ENCODE measurements at regions not wholly inside any gene's neighbourhood (a gene's known extent, or its start where the extent isn't known, plus 50 kb on each side); places are given as distances from the start of the nearest gene placed in this dataset.
"Not testable (repeated sequence)": the region's sequence is repeated elsewhere in the genome, so short reads cannot be mapped to it uniquely, and the experiment has no call there.

- not testable (repeated sequence) for H4K12ac ChIP-seq (ENCODE audit: low read depth, low read length); H2BK12ac ChIP-seq (ENCODE audit: low read length); H2AK5ac ChIP-seq (ENCODE audit: low read length); H2BK120ac ChIP-seq (ENCODE audit: insufficient read depth, low read length, poor library complexity); H3K79me2 ChIP-seq (ENCODE audit: control insufficient read depth, insufficient read depth, low read length, poor library complexity); H3K27me3 ChIP-seq (ENCODE audit: insufficient read depth, low read length); H2AFZ ChIP-seq (ENCODE audit: insufficient read depth, low read length, poor library complexity); H4K8ac ChIP-seq (ENCODE audit: low read depth, low read length); H3K79me1 ChIP-seq (ENCODE audit: low read length); H3K9ac ChIP-seq (ENCODE audit: low read length); H3K23ac ChIP-seq (ENCODE audit: low read length); H2BK5ac ChIP-seq (ENCODE audit: low read depth, low read length, poor library complexity); H3K14ac ChIP-seq (ENCODE audit: low read length); H3K4me3 ChIP-seq (ENCODE audit: low read depth, low read length); H3K4me1 ChIP-seq (ENCODE audit: control insufficient read depth in 1 of 2, insufficient read depth in 2 of 2, low read length in 2 of 2); H3K4me2 ChIP-seq (ENCODE audit: low read length); H4K91ac ChIP-seq (ENCODE audit: low read depth, low read length); DNase-seq; H3K27ac ChIP-seq (ENCODE audit: low read depth, low read length); H3K4ac ChIP-seq (ENCODE audit: low read depth, low read length); H3K36me3 ChIP-seq (ENCODE audit: control insufficient read depth in 1 of 2, insufficient read depth in 2 of 2, low read length in 2 of 2); H3K18ac ChIP-seq (ENCODE audit: low read length); H3K9me3 ChIP-seq (ENCODE audit: insufficient read depth, low read depth, low read length)
Observed at GRCh38 chr10:22828712-22829111, 99.1 kb upstream of the ARMC3 start.

- Histone ChIP-seq H3K27ac (ENCODE audit: low read depth, low read length) (no peak overlapping the region), H4K12ac (ENCODE audit: low read depth, low read length) (no peak overlapping the region), H2AFZ (ENCODE audit: insufficient read depth, low read length, poor library complexity) (no peak overlapping the region), H3K79me2 (ENCODE audit: control insufficient read depth, insufficient read depth, low read length, poor library complexity) (no peaks in the 10 kb centered on the region), H3K27me3 (ENCODE audit: insufficient read depth, low read length) (no peaks in the 10 kb centered on the region), H3K23ac (ENCODE audit: low read length) (no peak overlapping the region), H2AK5ac (ENCODE audit: low read length) (no peak overlapping the region), H3K14ac (ENCODE audit: low read length) (no peak overlapping the region), H3K4me3 (ENCODE audit: low read depth, low read length) (no peak overlapping the region), H3K4me2 (ENCODE audit: low read length) (peak overlapping the region; percentile 2), H3K79me1 (ENCODE audit: low read length) (no peaks in the 10 kb centered on the region), H3K4me1 (ENCODE audit: control insufficient read depth in 1 of 2, insufficient read depth in 2 of 2, low read length in 2 of 2) (peaks cover 0 to 5% of the 10 kb centered on the region in 2 experiments), H2BK5ac (ENCODE audit: low read depth, low read length, poor library complexity) (no peak overlapping the region), H3K36me3 (ENCODE audit: control insufficient read depth in 1 of 2, insufficient read depth in 2 of 2, low read length in 2 of 2) (no peaks in the 10 kb centered on the region), H4K91ac (ENCODE audit: low read depth, low read length) (no peak overlapping the region), H2BK120ac (ENCODE audit: insufficient read depth, low read length, poor library complexity) (no peak overlapping the region), H3K4ac (ENCODE audit: low read depth, low read length) (no peak overlapping the region), H3K9me3 (ENCODE audit: insufficient read depth, low read depth, low read length) (no peaks in the 10 kb centered on the region), H4K8ac (ENCODE audit: low read depth, low read length) (no peak overlapping the region), H2BK12ac (ENCODE audit: low read length) (no peak overlapping the region), H3K9ac (ENCODE audit: low read length) (no peak overlapping the region), H3K18ac (ENCODE audit: low read length) (no peak overlapping the region)
- WGBS (ENCODE audit: extremely low coverage, insufficient coverage, insufficient read length) = no CpG with 5 or more reads among the region's 6 CpGs
- DNase-seq = no peak
Observed at GRCh38 chr10:22825841-22826240, 102.0 kb upstream of the ARMC3 start.

GRCh38 chr10:22824984-22825383 lies 102.9 kb upstream of the ARMC3 start:
- H3K79me2 ChIP-seq (ENCODE audit: control insufficient read depth, insufficient read depth, low read length, poor library complexity) = no peaks in the 10 kb centered on the region
- H2BK12ac ChIP-seq (ENCODE audit: low read length) = no peak overlapping the region
- H4K91ac ChIP-seq (ENCODE audit: low read depth, low read length) = no peak overlapping the region
- no peaks in the 10 kb centered on the region for H3K79me1 ChIP-seq (ENCODE audit: low read length)
- no peak overlapping the region for H3K23ac ChIP-seq (ENCODE audit: low read length)
- DNase-seq = no peak
- H3K27ac ChIP-seq (ENCODE audit: low read depth, low read length) = no peak overlapping the region
- H2AK5ac ChIP-seq (ENCODE audit: low read length) = no peak overlapping the region
- no peak overlapping the region for H3K18ac ChIP-seq (ENCODE audit: low read length)
- no peaks in the 10 kb centered on the region for H3K9me3 ChIP-seq (ENCODE audit: insufficient read depth, low read depth, low read length)
- no CpG with 5 or more reads among the region's 3 CpGs for WGBS (ENCODE audit: extremely low coverage, insufficient coverage, insufficient read length)
- no peak overlapping the region for H3K9ac ChIP-seq (ENCODE audit: low read length)
- no peak overlapping the region for H3K4me3 ChIP-seq (ENCODE audit: low read depth, low read length)
- H2AFZ ChIP-seq (ENCODE audit: insufficient read depth, low read length, poor library complexity) = no peak overlapping the region
- no peaks in the 10 kb centered on the region for H3K36me3 ChIP-seq (ENCODE audit: control insufficient read depth in 1 of 2, insufficient read depth in 2 of 2, low read length in 2 of 2)
- H3K4me2 ChIP-seq (ENCODE audit: low read length) = no peak overlapping the region
- H2BK5ac ChIP-seq (ENCODE audit: low read depth, low read length, poor library complexity) = no peak overlapping the region
- no peak overlapping the region for H4K12ac ChIP-seq (ENCODE audit: low read depth, low read length)
- H3K4me1 ChIP-seq (ENCODE audit: control insufficient read depth in 1 of 2, insufficient read depth in 2 of 2, low read length in 2 of 2) = peaks cover 0 to 5% of the 10 kb centered on the region in 2 experiments
- no peak overlapping the region for H2BK120ac ChIP-seq (ENCODE audit: insufficient read depth, low read length, poor library complexity)
- H4K8ac ChIP-seq (ENCODE audit: low read depth, low read length) = no peak overlapping the region
- no peak overlapping the region for H3K14ac ChIP-seq (ENCODE audit: low read length)
- H3K4ac ChIP-seq (ENCODE audit: low read depth, low read length) = no peak overlapping the region
- no peaks in the 10 kb centered on the region for H3K27me3 ChIP-seq (ENCODE audit: insufficient read depth, low read length)

GRCh38 chr10:22824520-22824919 lies 103.3 kb upstream of the ARMC3 start:
- Histone ChIP-seq H3K4ac (ENCODE audit: low read depth, low read length) (no peak overlapping the region), H4K8ac (ENCODE audit: low read depth, low read length) (no peak overlapping the region), H3K27ac (ENCODE audit: low read depth, low read length) (no peak overlapping the region), H4K12ac (ENCODE audit: low read depth, low read length) (no peak overlapping the region), H2BK12ac (ENCODE audit: low read length) (no peak overlapping the region), H3K27me3 (ENCODE audit: insufficient read depth, low read length) (no peaks in the 10 kb centered on the region), H2AK5ac (ENCODE audit: low read length) (no peak overlapping the region), H2BK120ac (ENCODE audit: insufficient read depth, low read length, poor library complexity) (no peak overlapping the region), H3K23ac (ENCODE audit: low read length) (no peak overlapping the region), H3K4me1 (ENCODE audit: control insufficient read depth in 1 of 2, insufficient read depth in 2 of 2, low read length in 2 of 2) (peaks cover 0 to 5% of the 10 kb centered on the region in 2 experiments), H4K91ac (ENCODE audit: low read depth, low read length) (no peak overlapping the region), H3K4me3 (ENCODE audit: low read depth, low read length) (no peak overlapping the region), H3K18ac (ENCODE audit: low read length) (no peak overlapping the region), H3K4me2 (ENCODE audit: low read length) (no peak overlapping the region), H3K9me3 (ENCODE audit: insufficient read depth, low read depth, low read length) (no peaks in the 10 kb centered on the region), H2AFZ (ENCODE audit: insufficient read depth, low read length, poor library complexity) (no peak overlapping the region), H3K14ac (ENCODE audit: low read length) (no peak overlapping the region), H3K36me3 (ENCODE audit: control insufficient read depth in 1 of 2, insufficient read depth in 2 of 2, low read length in 2 of 2) (no peaks in the 10 kb centered on the region), H2BK5ac (ENCODE audit: low read depth, low read length, poor library complexity) (no peak overlapping the region), H3K79me1 (ENCODE audit: low read length) (no peaks in the 10 kb centered on the region), H3K79me2 (ENCODE audit: control insufficient read depth, insufficient read depth, low read length, poor library complexity) (no peaks in the 10 kb centered on the region), H3K9ac (ENCODE audit: low read length) (no peak overlapping the region)
- DNase-seq = no peak
- no CpG with 5 or more reads among the region's 3 CpGs for WGBS (ENCODE audit: extremely low coverage, insufficient coverage, insufficient read length)

- Histone ChIP-seq H4K8ac (ENCODE audit: low read depth, low read length) (no peak overlapping the region), H3K9me3 (ENCODE audit: insufficient read depth, low read depth, low read length) (no peaks in the 10 kb centered on the region)
Observed at GRCh38 chr10:22823109-22823508, 104.7 kb upstream of the ARMC3 start.

More at GRCh38 chr10:22823109-22823508, 104.7 kb upstream of the ARMC3 start:
- Histone ChIP-seq H2AK5ac (ENCODE audit: low read length) (no peak overlapping the region), H3K9ac (ENCODE audit: low read length) (no peak overlapping the region), H3K14ac (ENCODE audit: low read length) (no peak overlapping the region), H3K18ac (ENCODE audit: low read length) (no peak overlapping the region), H3K27ac (ENCODE audit: low read depth, low read length) (no peak overlapping the region), H2BK5ac (ENCODE audit: low read depth, low read length, poor library complexity) (no peak overlapping the region), H3K27me3 (ENCODE audit: insufficient read depth, low read length) (no peaks in the 10 kb centered on the region), H3K4me3 (ENCODE audit: low read depth, low read length) (no peak overlapping the region), H3K4me1 (ENCODE audit: control insufficient read depth in 1 of 2, insufficient read depth in 2 of 2, low read length in 2 of 2) (peaks cover 0 to 5% of the 10 kb centered on the region in 2 experiments), H3K36me3 (ENCODE audit: control insufficient read depth in 1 of 2, insufficient read depth in 2 of 2, low read length in 2 of 2) (no peaks in the 10 kb centered on the region), H3K79me2 (ENCODE audit: control insufficient read depth, insufficient read depth, low read length, poor library complexity) (no peaks in the 10 kb centered on the region), H3K79me1 (ENCODE audit: low read length) (no peaks in the 10 kb centered on the region), H2BK120ac (ENCODE audit: insufficient read depth, low read length, poor library complexity) (no peak overlapping the region), H2AFZ (ENCODE audit: insufficient read depth, low read length, poor library complexity) (no peak overlapping the region), H2BK12ac (ENCODE audit: low read length) (no peak overlapping the region), H3K4me2 (ENCODE audit: low read length) (no peak overlapping the region), H4K12ac (ENCODE audit: low read depth, low read length) (no peak overlapping the region), H3K4ac (ENCODE audit: low read depth, low read length) (no peak overlapping the region), H4K91ac (ENCODE audit: low read depth, low read length) (no peak overlapping the region), H3K23ac (ENCODE audit: low read length) (no peak overlapping the region)
- no peak for DNase-seq
